Activated CD4-positive, alpha-beta memory T cell treated with anti-CD3 and anti-CD28 coated beads, Interleukin-2, amount 10 ng/mL, durations not matched to agents 7 days and 5 days (primary cell): ENCODE measurements at regions not wholly inside any gene's neighbourhood (a gene's known extent, or its start where the extent isn't known, plus 50 kb on each side); places are given as distances from the start of the nearest gene placed in this dataset.

Source experiments
- CTCF ChIA-PET: fragments of 350-600 bp; sonication (Branson Sonifier 250); formaldehyde crosslinking; loops from one replicate; lab custom pipeline; 2021; ENCODE audit warnings: antibody characterized with exemption, inconsistent platforms; lab: Charles Lee
- POLR2A ChIA-PET: fragments of 350-600 bp; sonication (Branson Sonifier 250); formaldehyde crosslinking; loops from one replicate; lab custom pipeline; 2021; ENCODE audit warnings: antibody characterized with exemption; lab: Charles Lee
- DNase-seq: peaks from one replicate; pipeline ENCODE4 v3.0.0-alpha.2; 2020
- H3K27ac Mint-ChIP-seq: one replicate; pipeline ENCODE4 v1.8.0; 2021; ENCODE audit warnings: mild to moderate bottlenecking, mixed read lengths
- H3K27me3 Mint-ChIP-seq: one replicate; pipeline ENCODE4 v1.8.0; 2021; ENCODE audit warnings: mixed read lengths
- H3K36me3 Mint-ChIP-seq: one replicate; pipeline ENCODE4 v1.8.0; 2021; ENCODE audit warnings: low read depth, mixed read lengths
- H3K4me1 Mint-ChIP-seq: one replicate; pipeline ENCODE4 v1.8.0; 2021; ENCODE audit warnings: mixed read lengths
- H3K4me3 Mint-ChIP-seq: one replicate; pipeline ENCODE4 v1.8.0; 2021; ENCODE audit warnings: mild to moderate bottlenecking, mixed read lengths
- H3K9me3 Mint-ChIP-seq: one replicate; pipeline ENCODE4 v1.8.0; 2021; ENCODE audit warnings: mixed read lengths

GRCh38 chr9:93900971-93901861 is 53.9 kb downstream of the BARX1 start:
- no peaks in the 10 kb centered on the region for H3K27me3 Mint-ChIP-seq
- no peaks in the 10 kb centered on the region for H3K9me3 Mint-ChIP-seq
- ChIA-PET CTCF (no interaction called here), POLR2A (no interaction called here)
- no peaks in the 10 kb centered on the region for H3K36me3 Mint-ChIP-seq
- H3K4me3 Mint-ChIP-seq, result no peak overlapping the region
- DNase-seq, result no peak
- H3K4me1 Mint-ChIP-seq, result peaks cover 14% of the 10 kb centered on the region
- no peak overlapping the region for H3K27ac Mint-ChIP-seq

GRCh38 chr9:93900436-93900819 is 54.7 kb downstream of the BARX1 start:
- CTCF ChIA-PET, result no interaction called here
- DNase-seq, result no peak
- H3K27me3 Mint-ChIP-seq, result no peaks in the 10 kb centered on the region

GRCh38 chr9:93899609-93900435 is 55.3 kb downstream of the BARX1 start:
- H3K9me3 Mint-ChIP-seq, result peaks cover 1% of the 10 kb centered on the region
- H3K27ac Mint-ChIP-seq, result no peak overlapping the region
- ChIA-PET POLR2A (no interaction called here), CTCF (no interaction called here)
- no peak overlapping the region for H3K4me3 Mint-ChIP-seq
- H3K4me1 Mint-ChIP-seq, result peaks cover 12% of the 10 kb centered on the region
- no peaks in the 10 kb centered on the region for H3K27me3 Mint-ChIP-seq
- DNase-seq, result peak; percentile 14
- H3K36me3 Mint-ChIP-seq, result no peaks in the 10 kb centered on the region

More at GRCh38 chr9:93900436-93900819, 54.7 kb downstream of the BARX1 start:
- peaks cover 14% of the 10 kb centered on the region for H3K4me1 Mint-ChIP-seq
- no peak overlapping the region for H3K4me3 Mint-ChIP-seq
- H3K36me3 Mint-ChIP-seq, result no peaks in the 10 kb centered on the region
- H3K9me3 Mint-ChIP-seq, result no peaks in the 10 kb centered on the region
- POLR2A ChIA-PET, result no interaction called here
- H3K27ac Mint-ChIP-seq, result no peak overlapping the region

GRCh38 chr9:93898502-93899426 is 56.4 kb downstream of the BARX1 start:
- no peaks in the 10 kb centered on the region for H3K36me3 Mint-ChIP-seq
- ChIA-PET POLR2A (no interaction called here), CTCF (interaction anchor here (0.9 kb wide), 1 partner anchor 10 kb away, joined by 4 read pairs; no protein-coding TSS in a partner anchor)
- no peaks in the 10 kb centered on the region for H3K27me3 Mint-ChIP-seq
- peaks cover 2% of the 10 kb centered on the region for H3K9me3 Mint-ChIP-seq
- H3K4me3 Mint-ChIP-seq, result no peak overlapping the region
- peak overlapping the region; percentile 69 for H3K27ac Mint-ChIP-seq
- peak; percentile 9 for DNase-seq
- H3K4me1 Mint-ChIP-seq, result peaks cover 12% of the 10 kb centered on the region

- Mint-ChIP-seq H3K9me3 (peaks cover 7% of the 10 kb centered on the region), H3K36me3 (no peaks in the 10 kb centered on the region), H3K27ac (peak overlapping the region; percentile 69), H3K27me3 (no peaks in the 10 kb centered on the region), H3K4me3 (no peak overlapping the region), H3K4me1 (peaks cover 12% of the 10 kb centered on the region)
- ChIA-PET POLR2A (no interaction called here), CTCF (interaction anchor here (0.9 kb wide), 1 partner anchor 11 kb away, joined by 4 read pairs; no protein-coding TSS in a partner anchor)
- peak; percentile 19 for DNase-seq
Measured at GRCh38 chr9:93898026-93898425, 57.1 kb downstream of the BARX1 start.

- CTCF ChIA-PET, result interaction anchor here (0.9 kb wide), 1 partner anchor 12 kb away, joined by 4 read pairs; no protein-coding TSS in a partner anchor
- Mint-ChIP-seq H3K27me3 (no peaks in the 10 kb centered on the region), H3K27ac (peak overlapping the region; percentile 21), H3K4me3 (no peak overlapping the region), H3K4me1 (peaks cover 12% of the 10 kb centered on the region), H3K9me3 (peaks cover 12% of the 10 kb centered on the region), H3K36me3 (peaks cover 3% of the 10 kb centered on the region)
- POLR2A ChIA-PET, result no interaction called here
- DNase-seq, result peak; percentile 11
Measured at GRCh38 chr9:93897075-93897970, 57.8 kb downstream of the BARX1 start.

GRCh38 chr9:93896496-93897033 is 58.6 kb downstream of the BARX1 start:
- Mint-ChIP-seq H3K36me3 (peaks cover 3% of the 10 kb centered on the region), H3K4me1 (peaks cover 12% of the 10 kb centered on the region), H3K9me3 (peaks cover 12% of the 10 kb centered on the region), H3K27ac (no peak overlapping the region), H3K4me3 (no peak overlapping the region), H3K27me3 (no peaks in the 10 kb centered on the region)
- peak; percentile 12 for DNase-seq
- CTCF ChIA-PET, result no interaction called here
- POLR2A ChIA-PET, result no interaction called here

- peak; percentile 6 for DNase-seq
- POLR2A ChIA-PET, result no interaction called here
- Mint-ChIP-seq H3K4me1 (peaks cover 12% of the 10 kb centered on the region), H3K27ac (no peak overlapping the region), H3K27me3 (no peaks in the 10 kb centered on the region), H3K4me3 (no peak overlapping the region), H3K9me3 (peaks cover 12% of the 10 kb centered on the region), H3K36me3 (peaks cover 3% of the 10 kb centered on the region)
- CTCF ChIA-PET, result no interaction called here
Measured at GRCh38 chr9:93896093-93896492, 59.1 kb downstream of the BARX1 start.

GRCh38 chr9:93895535-93895934 is 59.6 kb downstream of the BARX1 start:
- DNase-seq, result no peak
- H3K27me3 Mint-ChIP-seq, result no peaks in the 10 kb centered on the region
- CTCF ChIA-PET, result no interaction called here
- H3K36me3 Mint-ChIP-seq, result peaks cover 3% of the 10 kb centered on the region
- H3K9me3 Mint-ChIP-seq, result peaks cover 12% of the 10 kb centered on the region
- H3K27ac Mint-ChIP-seq, result no peak overlapping the region
- POLR2A ChIA-PET, result no interaction called here
- H3K4me1 Mint-ChIP-seq, result peaks cover 12% of the 10 kb centered on the region
- H3K4me3 Mint-ChIP-seq, result no peak overlapping the region

- Mint-ChIP-seq H3K9me3 (peaks cover 12% of the 10 kb centered on the region), H3K36me3 (peaks cover 3% of the 10 kb centered on the region), H3K27me3 (no peaks in the 10 kb centered on the region), H3K4me1 (peaks cover 12% of the 10 kb centered on the region), H3K27ac (no peak overlapping the region), H3K4me3 (no peak overlapping the region)
- peak; percentile 9 for DNase-seq
- ChIA-PET CTCF (no interaction called here), POLR2A (no interaction called here)
Measured at GRCh38 chr9:93894691-93895079, 60.5 kb downstream of the BARX1 start.

GRCh38 chr9:93893899-93894690 is 61.1 kb downstream of the BARX1 start:
- CTCF ChIA-PET, result no interaction called here
- no peaks in the 10 kb centered on the region for H3K27me3 Mint-ChIP-seq
- POLR2A ChIA-PET, result no interaction called here

More at GRCh38 chr9:93893899-93894690, 61.1 kb downstream of the BARX1 start:
- no peak overlapping the region for H3K27ac Mint-ChIP-seq
- no peak overlapping the region for H3K4me3 Mint-ChIP-seq
- H3K36me3 Mint-ChIP-seq, result peaks cover 3% of the 10 kb centered on the region
- peaks cover 12% of the 10 kb centered on the region for H3K4me1 Mint-ChIP-seq
- DNase-seq, result peak; percentile 13
- H3K9me3 Mint-ChIP-seq, result peaks cover 12% of the 10 kb centered on the region
